B cell (primary cell): ENCODE measurements at regions not wholly inside any gene's neighbourhood (a gene's known extent, or its start where the extent isn't known, plus 50 kb on each side); places are given as distances from the start of the nearest gene placed in this dataset.

ENCODE experiments used
- ATAC-seq: fragments of 200-7000 bp; cut with Tn5 transposase; one replicate; pipeline ENCODE4 v1.10.0; 2021; ENCODE audit warnings: low read depth, mild to moderate bottlenecking, moderate number of reproducible peaks, moderate library complexity
- CTCF ChIA-PET: fragments of 350-600 bp; sonication (Branson Sonifier 250); formaldehyde crosslinking; loops from one replicate; lab custom pipeline; 2021; ENCODE audit warnings: antibody characterized with exemption, inconsistent platforms; lab: Charles Lee
- POLR2A ChIA-PET: fragments of 350-600 bp; sonication (Branson Sonifier 250); formaldehyde crosslinking; loops from one replicate; lab custom pipeline; 2021; ENCODE audit warnings: antibody characterized with exemption; lab: Charles Lee
- DNase-seq: peaks from one replicate; pipeline ENCODE4 v3.0.0; 2013
- H2AFZ ChIP-seq: 2 replicates; pipeline ENCODE4 v1.6.1; 2012; ENCODE audit warnings: mild to moderate bottlenecking, low read depth, low read length; ENCODE audit not compliant: insufficient read depth, poor library complexity, severe bottlenecking
- H3K27ac ChIP-seq, 2 donors: 1 replicate in 1 of 2; 2 replicates in 1 of 2; pipeline ENCODE4 v1.5.1; 2012 to 2013; ENCODE audit warnings: low read length in 2 of 2, mild to moderate bottlenecking in 2 of 2, moderate library complexity in 1 of 2
- H3K27me3 ChIP-seq, 4 experiments: fragments of 200-600 bp in 1 of 4; sonication (generic) in 1 of 4; replicated peaks in 1 of 4; 1 replicate in 2 of 4; 2 replicates in 2 of 4; pipeline versions ENCODE4 v1.6.1 to v1.7.0; 2013 to 2016; ENCODE audit warnings: low read length in 3 of 4, mild to moderate bottlenecking in 2 of 4, mixed read lengths in 1 of 4, moderate library complexity in 1 of 4; ENCODE audit not compliant: insufficient read depth in 4 of 4, control insufficient read depth in 3 of 4; ENCODE audit errors: control extremely low read depth in 1 of 4
- H3K36me3 ChIP-seq, 2 experiments: replicated peaks in 1 of 2; 1 replicate in 1 of 2; 2 replicates in 1 of 2; pipeline versions ENCODE4 v1.6.1 to v1.7.1; 2013; ENCODE audit warnings: low read length in 1 of 2; ENCODE audit not compliant: insufficient read depth in 2 of 2, control insufficient read depth in 1 of 2; ENCODE audit errors: control extremely low read depth in 1 of 2, extremely low read depth in 1 of 2
- H3K4me1 ChIP-seq, 2 donors: fragments of 200-600 bp in 1 of 2; sonication (generic) in 1 of 2; 1 replicate in 1 of 2; 2 replicates in 1 of 2; pipeline versions ENCODE4 v1.5.1 to v1.6.1; 2013 to 2017; ENCODE audit warnings: low read length in 2 of 2; ENCODE audit not compliant: control insufficient read depth in 2 of 2, insufficient read depth in 2 of 2
- H3K4me2 ChIP-seq: replicated peaks from 2 replicates; pipeline ENCODE3; 2012; ENCODE audit warnings: mild to moderate bottlenecking, low read depth, low read length; ENCODE audit not compliant: poor library complexity, severe bottlenecking
- H3K4me3 ChIP-seq, 5 experiments: fragments of 200-600 bp in 1 of 5; sonication (generic) in 1 of 5; 1 replicate in 3 of 5; 2 replicates in 2 of 5; pipeline versions ENCODE4 v1.5.1 to v1.7.0; 2011 to 2016; ENCODE audit warnings: low read length in 4 of 5, mild to moderate bottlenecking in 4 of 5, low read depth in 2 of 5, control low read depth in 1 of 5, moderate library complexity in 1 of 5; ENCODE audit not compliant: insufficient read depth in 1 of 5; ENCODE audit errors: control extremely low read depth in 1 of 5, extremely low read depth in 1 of 5
- H3K79me2 ChIP-seq: fragments of 200-600 bp; sonication (generic); one replicate; pipeline ENCODE4 v1.6.0; 2016; ENCODE audit warnings: low read length; ENCODE audit not compliant: control insufficient read depth, insufficient read depth
- H3K9ac ChIP-seq: fragments of 200-600 bp; sonication (generic); 2 replicates; pipeline ENCODE4 v1.6.1; 2017; ENCODE audit warnings: mild to moderate bottlenecking, low read length, moderate library complexity
- H3K9me3 ChIP-seq, 3 donors: one replicate each; pipeline versions ENCODE4 v1.6.1 to v1.7.1; 2013; ENCODE audit warnings: low read length in 2 of 3; ENCODE audit not compliant: control insufficient read depth in 2 of 3, insufficient read depth in 1 of 3; ENCODE audit errors: control extremely low read depth in 1 of 3
- H4K20me1 ChIP-seq: 2 replicates; pipeline ENCODE4 v1.6.0; 2012; ENCODE audit warnings: mild to moderate bottlenecking, low read length; ENCODE audit not compliant: insufficient read depth, control insufficient read depth, poor library complexity, severe bottlenecking
- H3K27ac Mint-ChIP-seq: one replicate; pipeline ENCODE4 v1.8.0; 2021; ENCODE audit warnings: mixed read lengths
- H3K27me3 Mint-ChIP-seq: one replicate; pipeline ENCODE4 v1.8.0; 2021; ENCODE audit warnings: mixed read lengths
- H3K4me1 Mint-ChIP-seq: one replicate; pipeline ENCODE4 v1.8.0; 2021; ENCODE audit warnings: mixed read lengths
- H3K4me3 Mint-ChIP-seq: one replicate; pipeline ENCODE4 v1.8.0; 2021; ENCODE audit warnings: mixed read lengths
- H3K9me3 Mint-ChIP-seq: one replicate; pipeline ENCODE4 v1.8.0; 2022; ENCODE audit warnings: mixed read lengths; ENCODE audit not compliant: insufficient read depth
- CTCF ChIP-seq: fragments of 200-600 bp; IDR thresholded peaks from one replicate; pipeline ENCODE4 v1.8.0; 2022; ENCODE audit warnings: antibody characterized with exemption, mild to moderate bottlenecking
- EZH2 ChIP-seq: IDR thresholded peaks from 2 replicates; pipeline ENCODE4 v1.6.1; 2012; ENCODE audit warnings: borderline replicate concordance, low read depth, mild to moderate bottlenecking, moderate library complexity, low read length; ENCODE audit not compliant: insufficient read depth, poor library complexity, severe bottlenecking
- WGBS: methylation state at CpG from one replicate; pipeline ENCODE4 v1.1.5; 2013; ENCODE audit warnings: missing lambda C conversion rate; ENCODE audit not compliant: insufficient coverage; 5-methylcytosine and 5-hydroxymethylcytosine counted together
- intact Hi-C: fragments of 100-400 bp; cut with micrococcal nuclease; formaldehyde crosslinking; loops from one replicate; pipeline ENCODE4 v1.10.0; 2022

- no peak overlapping the region for H3K4me2 ChIP-seq
- no peaks in the 10 kb centered on the region for H3K9me3 ChIP-seq
- no peak overlapping the region for H3K9ac ChIP-seq
- no peaks in the 10 kb centered on the region for H3K4me1 ChIP-seq
- intact Hi-C loops, result no loop called here
- Mint-ChIP-seq H3K27ac (no peak overlapping the region), H3K9me3 (no peaks in the 10 kb centered on the region), H3K4me3 (no peak overlapping the region), H3K27me3 (peaks cover 16% of the 10 kb centered on the region), H3K4me1 (no peaks in the 10 kb centered on the region)
- no peaks in the 10 kb centered on the region for H3K36me3 ChIP-seq
- no peak overlapping the region for H3K27ac ChIP-seq
- no peaks in the 10 kb centered on the region for H3K79me2 ChIP-seq
- ChIA-PET CTCF (no interaction called here), POLR2A (no interaction called here)
- H2AFZ ChIP-seq, result no peak overlapping the region
- H3K4me3 ChIP-seq, result no peak overlapping the region
- no peaks in the 10 kb centered on the region for H4K20me1 ChIP-seq
- ATAC-seq (no peak), DNase-seq (no peak)
- TF ChIP-seq CTCF (no peak), EZH2 (no peak)
- no peaks in the 10 kb centered on the region for H3K27me3 ChIP-seq
Measured at GRCh38 chr13:108127406-108127805, 87.9 kb downstream of the LIG4 start.

GRCh38 chr13:108126056-108126455, 89.3 kb downstream of the LIG4 start:
- peaks cover 18% of the 10 kb centered on the region for H3K27me3 Mint-ChIP-seq
- intact Hi-C loops, result no loop called here

More at GRCh38 chr13:108126056-108126455, 89.3 kb downstream of the LIG4 start:
- Histone ChIP-seq H3K4me3 (no peak overlapping the region), H3K27me3 (no peaks in the 10 kb centered on the region), H3K9ac (no peak overlapping the region), H3K4me1 (no peaks in the 10 kb centered on the region), H2AFZ (no peak overlapping the region), H3K9me3 (no peaks in the 10 kb centered on the region), H4K20me1 (no peaks in the 10 kb centered on the region), H3K79me2 (no peaks in the 10 kb centered on the region), H3K27ac (no peak overlapping the region), H3K36me3 (no peaks in the 10 kb centered on the region), H3K4me2 (no peak overlapping the region)
- TF ChIP-seq EZH2 (no peak), CTCF (no peak)
- Mint-ChIP-seq H3K4me3 (no peak overlapping the region), H3K4me1 (no peaks in the 10 kb centered on the region), H3K27ac (no peak overlapping the region), H3K9me3 (no peaks in the 10 kb centered on the region)
- DNase-seq (no peak), ATAC-seq (no peak)
- POLR2A ChIA-PET, result no interaction called here
- CTCF ChIA-PET, result no interaction called here
- WGBS, result 100% methylated on average over 1 of the region's 2 CpGs
